ENCODE measurements at regions not wholly inside any gene's neighbourhood (a gene's known extent, or its start where the extent isn't known, plus 50 kb on each side); places are given as distances from the start of the nearest gene placed in this dataset.

DNA sequence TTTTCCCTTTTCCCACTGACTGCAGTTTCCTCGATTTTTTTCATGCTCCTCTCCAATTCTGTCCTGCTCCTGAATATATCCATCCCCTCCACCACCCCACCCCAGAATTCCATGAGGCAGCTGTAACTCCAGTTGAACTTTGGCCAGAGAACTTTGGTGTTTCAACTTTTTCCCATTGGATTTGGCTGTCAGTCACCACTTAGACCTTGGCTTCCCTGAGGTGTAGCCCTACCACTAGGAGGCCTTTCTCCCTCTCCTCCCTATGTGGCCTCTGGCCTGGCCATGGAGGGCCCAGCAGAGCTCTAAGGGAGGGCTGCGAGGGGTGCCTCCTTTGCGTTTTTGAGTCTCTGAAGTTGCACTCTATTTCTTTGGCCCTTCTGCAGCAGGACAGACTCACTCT lies 261.3 kb downstream of the PIK3R1 start:
- TF ChIP-seq, protein P1, sequence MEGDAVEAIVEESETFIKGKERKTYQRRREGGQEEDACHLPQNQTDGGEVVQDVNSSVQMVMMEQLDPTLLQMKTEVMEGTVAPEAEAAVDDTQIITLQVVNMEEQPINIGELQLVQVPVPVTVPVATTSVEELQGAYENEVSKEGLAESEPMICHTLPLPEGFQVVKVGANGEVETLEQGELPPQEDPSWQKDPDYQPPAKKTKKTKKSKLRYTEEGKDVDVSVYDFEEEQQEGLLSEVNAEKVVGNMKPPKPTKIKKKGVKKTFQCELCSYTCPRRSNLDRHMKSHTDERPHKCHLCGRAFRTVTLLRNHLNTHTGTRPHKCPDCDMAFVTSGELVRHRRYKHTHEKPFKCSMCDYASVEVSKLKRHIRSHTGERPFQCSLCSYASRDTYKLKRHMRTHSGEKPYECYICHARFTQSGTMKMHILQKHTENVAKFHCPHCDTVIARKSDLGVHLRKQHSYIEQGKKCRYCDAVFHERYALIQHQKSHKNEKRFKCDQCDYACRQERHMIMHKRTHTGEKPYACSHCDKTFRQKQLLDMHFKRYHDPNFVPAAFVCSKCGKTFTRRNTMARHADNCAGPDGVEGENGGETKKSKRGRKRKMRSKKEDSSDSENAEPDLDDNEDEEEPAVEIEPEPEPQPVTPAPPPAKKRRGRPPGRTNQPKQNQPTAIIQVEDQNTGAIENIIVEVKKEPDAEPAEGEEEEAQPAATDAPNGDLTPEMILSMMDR (IDR thresholded peaks at IDR 0.05; ENCODE audit: poor library complexity, severe bottlenecking), result peak; percentile 9
- no peak for ATAC-seq (ENCODE audit: low read depth)
- no peak for DNase-seq (ENCODE audit: low spot score)

DNA sequence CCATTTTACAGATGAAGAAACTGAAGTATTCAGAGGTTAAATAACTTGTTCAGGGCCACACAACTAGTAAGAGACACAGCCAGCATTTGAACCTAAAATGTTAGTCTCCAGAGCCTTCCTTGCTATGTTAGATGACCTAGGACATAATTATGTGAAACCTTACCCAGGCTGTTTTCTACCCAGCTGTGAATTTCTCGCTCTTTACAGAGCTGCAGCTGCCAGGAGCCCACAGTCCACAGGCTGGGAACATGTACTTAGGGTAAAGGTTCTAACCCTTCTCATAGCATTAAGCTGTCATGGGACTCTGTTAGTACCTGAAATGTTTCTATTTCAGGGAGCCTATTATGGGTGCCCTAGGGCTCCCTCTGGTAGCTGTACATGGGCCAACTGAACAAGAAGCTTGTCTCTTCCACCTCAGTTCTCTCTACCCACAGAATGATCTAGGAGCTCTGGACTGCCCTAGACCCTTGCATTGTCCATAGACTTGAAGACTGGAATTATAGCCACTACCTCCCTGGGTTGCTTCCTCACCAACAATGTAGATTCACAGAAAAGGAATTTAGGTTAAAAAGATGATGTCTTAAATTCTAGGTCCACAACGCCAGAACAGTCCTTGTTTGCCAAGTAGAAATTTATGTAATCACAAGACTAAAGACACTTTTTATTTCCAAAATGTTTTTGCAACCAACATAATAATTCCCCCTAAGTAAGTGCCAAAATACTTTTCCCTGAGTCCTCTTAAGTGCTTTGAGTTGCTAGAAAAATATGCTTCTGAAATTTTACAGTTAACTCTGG lies 262.9 kb downstream of the PIK3R1 start:
- ATAC-seq (ENCODE audit: low read depth), result no peak
- H3K27me3 ChIP-seq (ENCODE audit: insufficient read depth, poor library complexity, severe bottlenecking), result no peaks in the 10 kb centered on the region
- H3K9me3 ChIP-seq (ENCODE audit: severe bottlenecking), result no peaks in the 10 kb centered on the region
- H3K27ac ChIP-seq (ENCODE audit: poor library complexity, severe bottlenecking), result no peak overlapping the region
- TF ChIP-seq, protein P1 (IDR thresholded peaks at IDR 0.05; ENCODE audit: poor library complexity, severe bottlenecking), result no peak
- no peak overlapping the region for H3K4me3 ChIP-seq (ENCODE audit: severe bottlenecking)
- no peaks in the 10 kb centered on the region for H3K36me3 ChIP-seq (ENCODE audit: low read depth)
- no peaks in the 10 kb centered on the region for H3K4me1 ChIP-seq (ENCODE audit: insufficient read depth, poor library complexity, severe bottlenecking)
- DNase-seq (ENCODE audit: low spot score), result no peak

More for the DNA sequence above, 261.3 kb downstream of the PIK3R1 start:
- no peaks in the 10 kb centered on the region for H3K27me3 ChIP-seq (ENCODE audit: insufficient read depth, poor library complexity, severe bottlenecking)
- no peaks in the 10 kb centered on the region for H3K9me3 ChIP-seq (ENCODE audit: severe bottlenecking)
- no peak overlapping the region for H3K27ac ChIP-seq (ENCODE audit: poor library complexity, severe bottlenecking)
- no peaks in the 10 kb centered on the region for H3K36me3 ChIP-seq (ENCODE audit: low read depth)
- no peaks in the 10 kb centered on the region for H3K4me1 ChIP-seq (ENCODE audit: insufficient read depth, poor library complexity, severe bottlenecking)
- no peak overlapping the region for H3K4me3 ChIP-seq (ENCODE audit: severe bottlenecking)

DNA sequence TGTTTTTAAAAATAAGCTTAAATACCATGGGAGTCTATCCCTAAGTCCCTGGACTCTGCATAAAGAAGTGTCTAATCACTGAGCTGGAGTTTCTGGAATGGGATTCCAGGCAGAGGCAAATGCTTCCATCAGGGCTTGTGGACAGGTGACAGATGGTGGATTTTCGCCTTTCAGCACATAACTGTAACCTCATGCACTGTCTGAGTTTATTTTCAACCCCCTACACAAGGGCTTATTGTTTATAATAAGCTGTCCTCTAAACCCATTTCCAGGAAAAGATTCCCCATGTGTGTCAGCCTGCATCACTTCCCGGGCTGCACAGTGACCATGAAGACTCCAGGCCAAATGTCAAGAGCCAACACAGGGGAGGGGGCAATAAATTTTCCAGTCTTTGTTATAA lies 264.0 kb downstream of the PIK3R1 start:
- Histone ChIP-seq H3K27me3 (ENCODE audit: insufficient read depth, poor library complexity, severe bottlenecking) (no peaks in the 10 kb centered on the region), H3K9me3 (ENCODE audit: severe bottlenecking) (no peaks in the 10 kb centered on the region), H3K4me1 (ENCODE audit: insufficient read depth, poor library complexity, severe bottlenecking) (no peaks in the 10 kb centered on the region), H3K36me3 (ENCODE audit: low read depth) (no peaks in the 10 kb centered on the region), H3K27ac (ENCODE audit: poor library complexity, severe bottlenecking) (no peak overlapping the region), H3K4me3 (ENCODE audit: severe bottlenecking) (no peak overlapping the region)
- ATAC-seq (ENCODE audit: low read depth) (no peak), DNase-seq (ENCODE audit: low spot score) (no peak)
- TF ChIP-seq, protein P1 (IDR thresholded peaks at IDR 0.05; ENCODE audit: poor library complexity, severe bottlenecking), result no peak

DNA sequence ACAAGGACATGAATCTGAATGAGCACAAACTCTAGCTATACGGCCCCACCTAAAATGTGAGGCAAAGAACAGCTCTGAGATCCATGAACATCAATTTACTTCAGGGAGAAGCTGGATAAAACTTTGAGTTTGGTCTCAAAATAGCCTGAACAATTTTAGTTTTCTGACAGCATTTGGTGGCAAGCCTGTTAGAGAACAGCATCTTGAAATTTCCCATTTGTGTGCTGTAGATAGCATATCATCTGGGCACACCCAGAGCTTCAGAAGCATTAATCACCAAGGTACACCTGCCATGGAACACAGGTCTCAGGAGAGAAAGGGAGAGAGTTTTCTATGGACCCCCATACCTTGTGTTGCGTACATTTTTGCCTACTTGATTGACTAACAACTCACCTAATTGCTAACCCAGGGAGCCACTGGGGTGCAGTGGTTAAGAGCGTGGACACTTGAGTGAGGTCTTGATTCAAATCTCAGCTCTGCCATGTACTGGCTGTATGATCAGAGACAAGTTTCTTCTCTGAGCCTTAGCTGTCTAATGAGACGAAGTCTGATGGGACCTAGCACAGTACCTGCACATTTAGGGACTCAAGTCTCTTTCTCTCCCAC lies 264.9 kb downstream of the PIK3R1 start:
- Histone ChIP-seq H3K4me1 (ENCODE audit: insufficient read depth, poor library complexity, severe bottlenecking) (no peaks in the 10 kb centered on the region), H3K4me3 (ENCODE audit: severe bottlenecking) (no peak overlapping the region), H3K36me3 (ENCODE audit: low read depth) (no peaks in the 10 kb centered on the region), H3K27me3 (ENCODE audit: insufficient read depth, poor library complexity, severe bottlenecking) (no peaks in the 10 kb centered on the region), H3K9me3 (ENCODE audit: severe bottlenecking) (no peaks in the 10 kb centered on the region), H3K27ac (ENCODE audit: poor library complexity, severe bottlenecking) (no peak overlapping the region)
- ATAC-seq (ENCODE audit: low read depth) (no peak), DNase-seq (ENCODE audit: low spot score) (no peak)
- TF ChIP-seq, protein P1 (IDR thresholded peaks at IDR 0.05; ENCODE audit: poor library complexity, severe bottlenecking), result no peak

DNA sequence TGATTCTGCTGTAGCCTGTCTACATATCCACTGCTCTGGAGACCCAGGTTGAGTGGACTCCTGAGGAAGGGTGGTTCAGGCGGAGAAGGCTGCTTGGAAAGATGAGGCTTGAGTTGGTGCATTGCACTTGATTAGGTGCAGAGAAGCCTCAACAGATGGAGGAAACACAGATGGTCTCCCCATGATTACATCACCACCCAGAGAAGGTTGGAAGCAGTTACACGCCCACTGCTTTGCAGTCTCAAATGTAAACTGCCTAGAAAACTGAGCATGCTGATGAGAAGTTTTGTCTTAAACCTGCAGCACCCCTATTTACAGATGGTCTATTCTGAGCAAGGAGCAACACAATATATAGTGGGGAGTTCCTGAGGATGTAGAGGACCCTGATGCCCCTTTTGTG lies 266.6 kb downstream of the PIK3R1 start:
- TF ChIP-seq, protein P1 (IDR thresholded peaks at IDR 0.05; ENCODE audit: poor library complexity, severe bottlenecking), result no peak

More for the DNA sequence above, 266.6 kb downstream of the PIK3R1 start:
- H3K27me3 ChIP-seq (ENCODE audit: insufficient read depth, poor library complexity, severe bottlenecking), result no peaks in the 10 kb centered on the region
- H3K4me1 ChIP-seq (ENCODE audit: insufficient read depth, poor library complexity, severe bottlenecking), result no peaks in the 10 kb centered on the region
- H3K27ac ChIP-seq (ENCODE audit: poor library complexity, severe bottlenecking), result no peak overlapping the region
- ATAC-seq (ENCODE audit: low read depth) (no peak), DNase-seq (ENCODE audit: low spot score) (no peak)
- H3K36me3 ChIP-seq (ENCODE audit: low read depth), result no peaks in the 10 kb centered on the region
- no peaks in the 10 kb centered on the region for H3K9me3 ChIP-seq (ENCODE audit: severe bottlenecking)
- H3K4me3 ChIP-seq (ENCODE audit: severe bottlenecking), result no peak overlapping the region
